ENCODE measurements at regions not wholly inside any gene's neighbourhood (a gene's known extent, or its start where the extent isn't known, plus 50 kb on each side); places are given as distances from the start of the nearest gene placed in this dataset.

DNA sequence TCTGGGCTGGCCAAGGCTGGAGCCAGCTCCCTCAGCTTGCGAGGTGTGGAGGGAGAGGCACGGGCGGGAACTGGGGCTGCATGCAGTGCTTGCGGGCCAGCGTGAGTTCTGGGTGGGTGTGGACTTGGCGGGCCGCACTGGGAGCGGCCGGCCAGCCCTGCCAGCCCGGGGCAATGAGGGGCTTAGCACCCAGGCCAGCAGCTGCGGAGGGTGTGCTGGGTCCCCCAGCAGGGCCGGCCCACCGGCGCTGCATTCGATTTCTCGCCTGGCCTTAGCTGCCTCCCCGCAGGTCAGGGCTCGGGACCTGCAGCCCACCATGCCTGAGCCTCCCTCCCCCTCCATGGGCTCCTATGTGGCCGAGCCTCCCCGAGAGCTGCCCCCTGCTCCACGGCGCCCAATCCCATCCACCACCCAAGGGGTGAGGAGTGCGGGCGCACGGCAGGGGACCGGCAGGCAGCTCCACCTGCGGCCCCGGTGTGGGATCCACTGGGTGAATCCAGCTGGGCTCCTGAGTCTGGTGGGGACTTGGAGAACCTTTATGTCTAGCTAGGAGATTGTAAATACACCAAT is 302.6 kb upstream of the ADAMTS16 start:
- no peak for DNase-seq (ENCODE audit: low read depth in 4 of 4, low spot score in 3 of 4)

DNA sequence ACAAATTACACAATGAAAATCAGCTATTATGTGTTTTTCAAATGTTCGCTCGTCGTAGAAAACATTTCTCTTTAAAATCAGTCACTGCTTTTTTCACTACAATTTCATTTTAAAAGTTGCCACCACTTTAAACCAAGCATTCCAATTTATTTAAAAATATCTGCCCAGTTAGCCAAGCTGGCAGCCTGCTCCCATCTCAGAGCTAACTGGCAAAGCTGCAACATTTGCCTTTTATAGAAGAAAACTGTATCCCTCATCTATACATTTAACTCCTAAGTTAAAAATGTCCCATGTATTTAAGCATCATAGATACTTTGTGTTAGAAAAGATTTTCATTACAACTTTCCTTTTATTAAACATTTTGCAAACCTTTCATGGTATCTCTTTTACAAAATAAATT is 294.9 kb upstream of the ADAMTS16 start:
- no peak for DNase-seq (ENCODE audit: low read depth in 4 of 4, low spot score in 3 of 4)

DNA sequence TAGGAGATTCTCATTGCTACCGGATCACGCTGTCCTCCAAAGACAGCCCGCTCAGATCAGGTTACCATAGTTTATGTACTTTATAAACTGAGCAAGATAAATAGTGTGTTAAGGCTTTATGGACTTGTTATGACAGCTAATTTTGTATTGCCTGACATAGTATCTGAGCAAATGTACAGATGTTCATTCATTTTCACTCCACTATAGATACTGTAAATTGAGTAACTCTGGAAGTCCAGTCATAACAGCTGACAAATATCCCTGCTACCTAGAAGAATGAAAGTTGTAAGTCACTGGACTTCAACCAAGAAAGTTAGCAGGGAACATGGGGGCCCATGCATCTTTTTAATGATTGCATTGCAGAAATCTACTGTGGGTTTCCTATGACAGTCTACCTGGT is 292.4 kb upstream of the ADAMTS16 start:
- no peak for DNase-seq (ENCODE audit: low read depth in 4 of 4, low spot score in 3 of 4)

DNA sequence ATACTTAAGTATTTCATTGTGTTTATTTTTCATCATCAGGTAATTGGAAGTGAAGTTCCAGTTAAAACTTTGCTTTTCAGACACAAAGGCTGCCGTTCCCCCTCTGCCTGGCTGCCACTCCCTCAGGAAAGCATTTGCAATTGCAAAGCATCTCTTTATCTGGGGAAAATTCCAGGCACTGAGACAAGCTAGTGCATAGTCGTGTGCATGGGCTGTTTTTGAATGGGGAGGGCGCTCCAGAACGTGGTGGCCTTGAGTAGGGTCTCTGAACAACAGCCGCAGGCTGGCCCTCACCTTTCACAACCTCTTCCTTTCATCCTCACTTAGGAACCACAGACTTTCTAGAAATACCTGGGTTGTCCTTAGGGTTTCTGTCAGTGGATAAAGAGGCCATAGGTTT is 285.1 kb upstream of the ADAMTS16 start:
- no peak for DNase-seq (ENCODE audit: low read depth in 4 of 4, low spot score in 3 of 4)

- DNase-seq (ENCODE audit: low read depth in 4 of 4, low spot score in 3 of 4): no peak
Observed at GRCh38 chr5:4855880-4856279, 284.2 kb upstream of the ADAMTS16 start.

DNA sequence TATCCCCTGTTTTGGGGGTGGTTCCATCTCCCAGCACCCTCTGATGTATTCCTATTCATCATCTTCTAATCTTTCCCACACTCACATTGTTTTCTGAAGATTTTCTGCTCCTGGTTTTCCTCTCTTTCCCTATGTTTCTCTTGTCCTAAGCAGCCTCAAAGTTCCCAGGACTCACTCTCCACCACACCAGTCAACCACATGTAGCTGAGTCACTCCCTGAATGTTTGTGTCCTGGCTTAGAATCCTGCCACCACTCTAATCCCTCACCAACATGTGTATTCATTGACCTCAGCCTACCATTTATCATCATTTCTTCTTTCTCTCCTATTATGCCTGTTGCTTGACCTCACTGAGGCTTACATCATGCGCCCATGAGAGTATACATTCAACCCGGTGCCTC is 282.4 kb upstream of the ADAMTS16 start:
- DNase-seq (ENCODE audit: low read depth in 4 of 4, low spot score in 3 of 4): no peak

DNA sequence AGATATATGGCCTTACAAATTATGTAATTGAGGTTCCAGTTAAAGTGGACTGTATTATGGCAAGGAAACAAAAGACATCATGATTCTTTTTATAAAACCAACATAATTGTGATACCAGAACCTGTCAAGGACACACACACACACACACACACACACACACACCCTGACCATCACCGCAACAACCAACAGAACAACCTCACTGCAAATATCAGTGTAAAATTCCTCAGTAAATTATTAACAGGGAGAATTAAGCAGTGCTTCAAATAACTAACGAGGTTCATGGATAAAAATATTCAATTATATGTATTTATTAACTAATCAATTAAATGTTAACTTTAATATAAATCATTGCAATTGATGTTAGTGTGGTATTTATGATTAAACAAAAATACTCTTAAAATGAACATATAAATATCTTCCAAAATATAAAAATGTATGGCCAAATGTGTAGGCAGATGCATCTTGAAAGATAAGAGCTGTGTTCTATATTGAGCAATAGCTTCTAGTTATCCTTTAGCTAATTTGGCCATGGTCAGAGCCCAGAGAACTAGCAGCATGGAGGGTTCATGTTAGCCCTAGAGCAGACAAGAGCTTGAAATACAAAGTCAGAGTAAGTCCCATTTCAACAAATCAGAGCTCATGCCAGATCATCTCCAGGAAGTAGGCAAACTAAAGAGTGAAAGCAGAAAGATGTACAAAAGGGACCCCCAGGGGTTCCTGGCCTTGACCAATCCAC is 280.5 kb upstream of the ADAMTS16 start:
- DNase-seq (ENCODE audit: low read depth in 4 of 4, low spot score in 3 of 4): no peak

DNA sequence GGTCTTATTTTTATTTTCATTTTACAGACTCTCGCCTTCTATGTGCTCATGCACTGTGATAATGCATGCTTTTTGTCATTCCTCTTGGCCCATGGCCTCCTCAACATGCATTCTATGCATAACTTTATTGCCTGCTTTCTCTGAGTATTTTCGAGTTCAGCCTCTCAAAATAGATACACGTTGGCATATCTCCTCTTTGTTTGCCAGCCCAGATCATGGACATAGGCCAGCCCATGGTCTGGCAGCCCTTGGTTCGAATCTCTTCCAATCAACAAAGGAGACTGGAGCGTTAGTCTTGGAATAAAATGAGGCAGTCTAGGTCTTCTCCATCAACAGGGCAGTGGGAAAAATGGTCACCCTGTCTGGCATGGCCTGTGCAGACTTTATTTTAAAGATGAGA is 279.5 kb upstream of the ADAMTS16 start:
- no peak for DNase-seq (ENCODE audit: low read depth in 4 of 4, low spot score in 3 of 4)

DNA sequence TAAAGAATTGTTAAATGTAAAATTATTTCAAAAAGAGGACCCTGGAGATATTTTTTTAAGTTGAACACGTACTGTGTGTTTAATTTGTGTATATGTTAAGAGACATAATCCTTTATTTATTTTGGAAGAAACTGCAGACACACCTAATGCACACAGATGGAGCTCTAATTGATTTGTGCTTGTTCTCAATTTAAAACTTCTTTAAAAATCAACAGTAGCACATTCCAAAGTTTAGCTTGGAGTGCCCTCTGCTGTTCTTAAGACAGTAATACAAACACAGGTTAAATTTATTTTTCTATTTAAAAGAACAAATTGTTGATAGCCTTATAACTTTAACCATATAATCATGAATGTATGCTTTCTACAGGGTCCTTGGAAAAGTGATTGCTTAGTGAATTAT is 277.6 kb upstream of the ADAMTS16 start:
- no peak for DNase-seq (ENCODE audit: low read depth in 4 of 4, low spot score in 3 of 4)

DNA sequence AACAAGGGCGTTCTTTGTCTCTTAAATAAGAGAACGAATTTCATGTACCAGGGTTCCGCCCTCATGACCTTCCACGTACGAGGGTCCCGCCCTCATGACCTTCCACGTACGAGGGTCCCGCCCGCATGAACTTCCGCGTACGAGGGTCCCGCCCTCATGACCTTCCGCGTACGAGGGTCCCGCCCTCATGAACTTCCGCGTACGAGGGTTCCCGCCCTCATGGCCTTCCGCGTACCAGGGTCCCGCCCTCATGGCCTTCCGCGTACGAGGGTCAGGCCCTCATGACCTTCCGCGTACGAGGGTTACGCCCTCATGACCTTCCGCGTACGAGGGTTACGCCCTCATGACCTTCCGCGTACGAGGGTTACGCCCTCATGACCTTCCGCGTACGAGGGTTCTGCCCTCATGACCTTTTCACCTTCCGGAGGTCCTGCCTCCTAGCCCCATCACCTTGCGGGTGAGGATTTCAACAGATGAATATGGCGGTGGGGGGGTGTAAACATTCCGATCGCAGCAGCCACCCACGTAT is 273.9 kb upstream of the ADAMTS16 start:
- no peak for DNase-seq (ENCODE audit: low read depth in 4 of 4, low spot score in 3 of 4)

- no peak for DNase-seq (ENCODE audit: low read depth in 4 of 4, low spot score in 3 of 4)
Observed at GRCh38 chr5:4866817-4867216, 273.3 kb upstream of the ADAMTS16 start.

GRCh38 chr5:4868140-4868735 is 271.9 kb upstream of the ADAMTS16 start:
- DNase-seq (ENCODE audit: low read depth in 4 of 4, low spot score in 3 of 4): peak in 1 of 4 donors; percentile 25

- no peak for DNase-seq (ENCODE audit: low read depth in 4 of 4, low spot score in 3 of 4)
Observed at GRCh38 chr5:4873652-4874051, 266.5 kb upstream of the ADAMTS16 start.

DNA sequence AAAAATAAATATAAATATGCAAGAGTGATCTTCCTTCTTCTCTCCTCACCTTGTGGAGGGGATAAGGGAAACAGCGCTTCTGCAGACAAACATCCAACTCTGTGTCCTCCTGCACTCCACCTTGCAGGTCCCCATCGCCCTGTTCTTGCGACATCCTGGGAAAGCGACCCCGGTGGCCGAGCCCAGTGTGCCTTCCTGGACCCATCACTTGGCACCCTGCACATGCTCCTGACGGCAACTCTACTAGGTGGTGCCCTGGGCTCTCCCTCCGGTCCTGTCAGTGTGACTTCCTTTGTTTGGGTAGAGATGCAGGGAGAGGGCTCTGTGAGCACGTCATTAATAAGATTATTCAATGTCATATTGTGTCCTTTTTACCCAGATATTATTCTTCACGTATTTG is 266.0 kb upstream of the ADAMTS16 start:
- no peak for DNase-seq (ENCODE audit: low read depth in 4 of 4, low spot score in 3 of 4)

- DNase-seq (ENCODE audit: low read depth in 4 of 4, low spot score in 3 of 4): no peak
Observed at GRCh38 chr5:4875942-4876341, 264.2 kb upstream of the ADAMTS16 start.

GRCh38 chr5:4876804-4877203 is 263.3 kb upstream of the ADAMTS16 start:
- no peak for DNase-seq (ENCODE audit: low read depth in 4 of 4, low spot score in 3 of 4)

DNA sequence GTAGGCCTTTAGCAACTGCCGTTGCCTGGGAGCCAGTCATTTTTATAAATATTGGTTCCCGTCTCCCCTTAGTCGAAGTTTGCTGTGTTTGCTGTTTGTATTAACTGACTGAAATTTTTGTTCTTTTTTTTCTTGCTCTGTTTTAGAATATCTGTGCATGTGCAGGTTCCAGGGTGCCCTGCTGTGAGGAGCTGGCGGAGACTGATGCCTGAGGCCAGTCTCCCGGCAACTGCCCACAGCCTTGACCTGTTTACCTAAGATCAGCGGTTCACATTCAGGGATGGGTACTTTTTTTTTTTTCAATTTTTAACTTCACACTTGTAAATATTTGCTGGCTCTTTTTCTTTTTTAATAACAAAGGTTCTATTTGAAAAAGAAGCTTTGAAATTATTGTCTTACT is 262.6 kb upstream of the ADAMTS16 start:
- no peak for DNase-seq (ENCODE audit: low read depth in 4 of 4, low spot score in 3 of 4)

DNA sequence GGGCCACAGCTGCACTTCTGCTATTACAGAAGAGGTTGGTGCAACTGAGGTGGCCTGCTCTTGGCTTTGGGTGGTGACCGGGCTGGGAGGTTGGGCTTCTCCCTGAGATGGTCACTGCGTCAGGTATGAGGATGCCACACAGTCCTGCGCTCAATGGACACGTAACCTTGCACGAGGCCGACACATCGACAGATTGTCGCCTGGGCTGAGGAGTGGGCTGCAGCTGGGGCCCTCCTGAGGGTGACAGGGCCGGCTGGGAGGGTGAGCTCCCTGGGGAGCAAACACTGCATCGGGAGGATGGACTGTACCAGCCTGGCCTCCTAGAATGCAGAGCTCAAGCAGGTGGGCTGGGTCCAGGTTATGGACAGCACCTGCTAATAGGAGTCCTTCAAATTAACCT is 261.1 kb upstream of the ADAMTS16 start:
- DNase-seq (ENCODE audit: low read depth in 4 of 4, low spot score in 3 of 4): no peak

DNA sequence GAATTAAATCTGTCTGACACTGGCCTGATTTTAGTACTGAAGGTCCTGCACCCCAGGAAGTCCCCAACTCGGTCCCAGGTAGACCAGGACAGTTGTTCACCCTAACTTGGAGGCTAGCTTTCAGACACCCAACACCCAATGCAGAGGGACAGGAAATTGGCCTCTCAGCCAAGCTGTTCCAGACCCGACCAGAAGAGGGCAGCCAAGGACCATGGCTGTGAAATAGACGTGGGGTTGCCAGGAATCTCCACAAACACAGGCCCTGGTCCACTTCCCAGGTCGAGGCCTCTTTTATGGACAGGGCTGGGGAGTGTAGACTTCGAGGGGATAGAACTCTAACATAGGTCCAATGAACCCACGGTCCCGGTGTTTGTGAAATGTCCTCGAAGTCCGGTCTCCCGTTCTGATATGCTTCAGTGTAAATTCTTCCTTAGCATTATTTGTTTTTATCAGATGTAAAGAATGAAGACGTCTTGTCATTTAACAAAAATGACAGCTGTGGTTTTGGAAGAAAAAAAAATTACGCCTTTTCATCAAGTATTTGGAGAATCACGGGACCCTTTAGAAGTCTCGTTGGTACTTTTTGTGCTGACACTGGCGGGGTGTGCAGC is 260.3 kb upstream of the ADAMTS16 start:
- DNase-seq (ENCODE audit: low read depth in 4 of 4, low spot score in 3 of 4): peak; percentile 57 to 66 (median 62)

- no peak for DNase-seq (ENCODE audit: low read depth in 4 of 4, low spot score in 3 of 4)
Observed at GRCh38 chr5:4880304-4880741, 259.8 kb upstream of the ADAMTS16 start.

- DNase-seq (ENCODE audit: low read depth in 4 of 4, low spot score in 3 of 4): no peak
Observed at GRCh38 chr5:4881366-4882002, 258.6 kb upstream of the ADAMTS16 start.
